Hematopoietic multipotent progenitor cell (in vitro differentiated cells): ENCODE measurements at regions not wholly inside any gene's neighbourhood (a gene's known extent, or its start where the extent isn't known, plus 50 kb on each side); places are given as distances from the start of the nearest gene placed in this dataset.
"Not testable (repeated sequence)": the region's sequence is repeated elsewhere in the genome, so short reads cannot be mapped to it uniquely, and the experiment has no call there.

Experiments
- DNase-seq, 3 donors: peaks; one replicate each; pipeline ENCODE4 v3.0.0-alpha.2; 2011 to 2015; ENCODE audit warnings: low read depth in 2 of 3, low spot score in 2 of 3

GRCh38 chr20:30895354-30895711, 362.1 kb upstream of the DEFB115 start:
- not testable (repeated sequence) for DNase-seq

- not testable (repeated sequence) for DNase-seq
Measured at GRCh38 chr20:30899370-30900079, 357.9 kb upstream of the DEFB115 start.

GRCh38 chr20:30900080-30900719, 357.3 kb upstream of the DEFB115 start:
- DNase-seq, result not testable (repeated sequence)

GRCh38 chr20:30905231-30905630, 352.2 kb upstream of the DEFB115 start:
- not testable (repeated sequence) for DNase-seq

- DNase-seq, result no peak
Measured at GRCh38 chr20:30910937-30911725, 346.3 kb upstream of the DEFB115 start.

DNA sequence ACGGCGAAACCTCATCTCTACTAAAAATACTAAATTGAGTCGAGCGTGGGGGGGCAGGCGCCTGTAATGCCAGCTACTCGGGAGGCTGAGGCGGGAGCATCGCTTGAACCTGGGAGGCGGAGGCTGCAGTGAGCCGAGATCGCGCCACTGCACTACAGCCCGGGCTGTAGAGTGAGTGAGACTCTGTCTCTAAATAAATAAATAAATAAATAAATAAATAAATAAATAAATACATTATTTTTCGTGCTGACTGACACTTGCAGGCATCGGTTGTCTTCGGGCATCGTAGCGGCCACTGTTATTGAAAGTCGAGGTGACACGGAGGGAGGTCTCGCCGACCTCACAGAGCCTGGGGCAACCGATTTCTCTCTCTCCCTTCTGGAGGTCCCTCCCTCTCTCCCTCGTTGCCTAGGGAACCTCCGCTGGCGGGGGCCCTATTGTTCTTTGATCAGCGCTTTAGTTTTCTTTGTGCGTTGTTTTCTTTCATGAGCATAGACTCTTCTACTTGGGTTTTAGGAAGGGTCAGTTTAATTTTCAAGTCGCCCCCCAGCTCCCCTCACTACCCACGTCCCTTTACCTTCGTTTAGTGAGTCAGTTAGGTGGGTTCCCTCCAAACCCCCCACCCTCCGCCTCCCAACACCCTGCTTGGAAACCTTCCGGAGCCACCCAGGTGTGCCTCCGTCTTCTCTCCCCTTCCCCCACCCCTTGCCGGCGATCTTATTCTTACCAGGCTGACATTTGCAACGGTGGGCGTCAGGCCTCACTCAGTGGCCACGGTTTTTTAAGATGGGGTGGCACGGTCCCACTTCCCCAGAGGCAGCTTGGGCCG, 345.4 kb upstream of the DEFB115 start:
- DNase-seq, result not testable (repeated sequence)

GRCh38 chr20:30912661-30913026, 344.8 kb upstream of the DEFB115 start:
- not testable (repeated sequence) for DNase-seq

GRCh38 chr20:30916404-30916803, 341.1 kb upstream of the DEFB115 start:
- DNase-seq, result not testable (repeated sequence)

- no peak for DNase-seq
Measured at GRCh38 chr20:30919514-30920188, 337.8 kb upstream of the DEFB115 start.

DNA sequence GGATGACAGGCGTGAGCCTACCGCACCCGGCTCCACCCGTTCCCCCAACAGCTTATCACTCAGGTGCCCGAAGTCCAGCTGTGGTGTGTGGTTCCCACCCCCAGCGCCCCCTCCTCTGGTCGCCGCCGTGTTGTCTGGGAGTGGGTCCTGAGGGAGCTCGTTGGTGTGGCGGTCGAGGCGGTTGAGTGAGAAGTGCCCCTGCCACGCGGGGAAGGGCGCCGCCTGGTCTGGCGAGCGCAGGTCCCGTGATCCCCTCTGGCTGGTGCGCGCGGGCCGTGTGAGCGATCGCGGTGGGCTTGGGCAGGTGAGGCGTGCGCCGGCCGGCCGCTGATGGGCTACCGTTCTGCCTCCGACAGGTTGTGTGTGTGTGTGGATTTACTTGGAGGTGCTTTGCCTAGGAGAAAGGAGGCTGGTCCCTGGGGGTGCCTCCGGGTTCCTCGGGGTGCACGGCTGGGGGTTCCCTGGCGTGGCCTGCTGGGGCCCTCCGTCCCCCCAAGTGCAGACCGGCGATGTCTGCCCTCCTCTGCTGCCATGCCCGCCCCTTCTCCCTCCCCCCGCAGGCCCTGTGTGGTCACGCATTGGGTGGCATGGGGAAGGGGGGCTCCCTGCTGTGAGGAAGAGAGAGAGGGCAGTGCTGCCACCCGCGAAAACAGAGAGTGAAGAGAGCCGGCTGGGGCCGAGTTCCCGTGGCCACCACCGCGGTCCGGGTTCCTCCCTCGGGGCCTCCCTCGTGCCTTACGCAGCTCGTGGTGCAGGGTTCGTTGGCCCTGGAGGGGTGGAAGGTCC, 336.0 kb upstream of the DEFB115 start:
- no peak for DNase-seq

DNA sequence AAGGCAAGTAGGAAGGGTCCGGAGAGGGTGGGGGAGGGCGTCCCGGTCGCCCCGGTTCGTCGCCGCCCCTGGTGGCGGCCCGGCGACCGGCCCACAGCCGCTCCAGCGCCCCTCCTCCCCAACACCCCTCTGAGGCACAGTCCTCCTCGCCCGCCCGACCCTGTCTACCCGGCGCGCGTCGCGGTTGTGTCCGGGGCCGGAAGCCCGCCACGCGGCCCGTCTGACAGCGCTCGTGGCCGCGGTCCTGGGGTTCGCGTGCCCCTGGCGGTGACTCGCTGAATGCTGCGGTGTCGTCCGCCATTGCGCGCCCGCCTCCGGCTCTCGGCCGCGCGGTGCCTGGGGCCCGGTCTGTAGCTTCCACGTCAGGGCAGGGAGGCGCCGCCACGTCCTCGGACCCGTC, 335.3 kb upstream of the DEFB115 start:
- DNase-seq, result no peak

GRCh38 chr20:30937790-30938189, 319.7 kb upstream of the DEFB115 start:
- no peak for DNase-seq

GRCh38 chr20:30949761-30950160, 307.7 kb upstream of the DEFB115 start:
- no peak for DNase-seq

DNA sequence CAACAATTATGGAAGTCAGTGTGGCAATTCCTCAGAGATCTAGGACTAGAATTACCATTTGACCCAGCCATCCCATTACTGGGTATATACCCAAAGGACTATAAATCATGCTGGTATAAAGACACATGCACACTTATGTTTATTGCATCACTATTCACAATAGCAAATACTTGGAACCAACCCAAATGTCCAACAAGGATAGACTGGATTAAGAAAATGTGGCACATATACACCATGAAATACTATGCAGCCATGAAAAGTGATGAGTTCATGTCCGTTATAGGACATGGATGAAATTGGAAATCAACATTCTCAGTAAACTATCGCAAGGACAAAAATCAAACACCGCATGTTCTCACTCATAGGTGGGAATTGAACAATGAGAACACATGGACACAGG, 306.4 kb upstream of the DEFB115 start:
- not testable (repeated sequence) for DNase-seq

- DNase-seq, result not testable (repeated sequence)
Measured at GRCh38 chr20:30956649-30957048, 300.8 kb upstream of the DEFB115 start.

DNA sequence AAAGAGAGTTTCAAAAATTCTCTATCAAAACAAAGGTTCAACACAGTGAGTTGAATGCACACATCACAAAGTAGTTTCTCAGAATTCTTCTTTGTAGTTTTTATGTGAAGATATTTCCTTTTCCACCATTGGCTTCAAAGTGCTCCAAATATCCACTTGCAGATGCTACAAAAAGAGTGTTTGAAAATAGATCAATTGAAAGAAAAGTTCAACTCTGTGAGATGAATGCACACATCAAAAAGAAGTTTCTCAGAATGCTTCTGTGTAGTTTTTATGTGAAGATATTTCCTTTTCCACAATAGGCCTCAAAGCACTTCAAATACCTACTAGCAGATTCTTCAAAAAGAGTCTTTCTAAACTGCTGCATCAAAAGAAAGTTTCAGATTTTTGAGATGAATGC, 298.3 kb upstream of the DEFB115 start:
- not testable (repeated sequence) for DNase-seq

DNA sequence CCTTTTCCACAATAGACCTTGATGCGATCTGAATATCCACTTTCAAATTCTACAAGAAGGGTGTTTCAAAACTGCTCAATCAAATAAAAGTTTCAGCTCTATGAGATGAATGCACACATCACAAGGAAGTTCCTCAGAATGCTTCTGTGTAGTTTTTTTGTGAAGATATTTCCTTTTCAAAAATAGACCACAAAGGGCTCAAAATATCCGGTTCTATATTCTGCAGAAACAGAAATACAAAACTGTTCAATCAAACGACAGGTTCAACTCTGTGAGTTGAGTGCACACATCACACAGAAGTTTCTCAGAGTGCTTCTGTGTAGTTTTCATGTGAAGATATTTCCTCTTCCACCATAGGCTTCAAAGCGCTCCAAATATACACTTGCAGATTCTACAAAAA, 293.9 kb upstream of the DEFB115 start:
- DNase-seq, result no peak

DNA sequence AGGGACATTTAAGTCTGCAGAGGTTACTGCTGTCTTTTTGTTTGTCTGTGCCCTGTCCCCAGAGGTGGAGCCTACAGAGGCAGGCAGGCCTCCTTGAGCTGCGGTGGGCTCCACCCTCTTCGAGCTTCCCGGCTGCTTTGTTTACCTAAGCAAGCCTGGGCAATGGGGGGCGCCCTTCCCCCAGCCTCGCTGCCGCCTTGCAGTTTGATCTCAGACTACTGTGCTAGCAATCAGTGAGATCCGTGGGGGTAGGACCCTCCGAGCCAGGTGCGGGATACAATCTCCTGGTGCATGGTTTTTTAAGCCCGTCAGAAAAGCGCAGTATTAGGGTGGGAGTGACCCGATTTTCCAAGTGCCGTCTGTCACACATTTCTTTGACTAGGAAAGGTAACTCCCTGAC, 281.6 kb upstream of the DEFB115 start:
- DNase-seq, result not testable (repeated sequence)

DNA sequence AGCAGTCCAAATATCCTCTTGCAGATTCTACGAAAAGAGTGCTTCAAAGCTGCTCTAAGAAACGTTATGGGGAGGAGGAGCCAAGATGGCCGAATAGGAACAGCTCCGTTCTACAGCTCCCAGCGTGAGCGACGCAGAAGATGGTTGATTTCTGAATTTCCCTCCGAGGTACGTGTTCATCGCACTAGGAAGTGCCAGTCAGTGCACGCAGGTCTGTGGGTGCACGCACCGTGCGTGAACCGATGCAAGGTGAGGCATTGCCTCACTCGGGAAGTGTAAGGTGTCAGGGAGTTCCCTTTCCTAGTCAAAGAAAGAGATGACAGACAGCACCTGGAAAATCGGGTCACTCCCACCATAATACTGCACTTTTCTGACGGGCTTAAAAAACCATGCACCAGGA, 272.1 kb upstream of the DEFB115 start:
- DNase-seq, result no peak
